T-helper 22 cell (primary cell): ENCODE measurements at regions not wholly inside any gene's neighbourhood (a gene's known extent, or its start where the extent isn't known, plus 50 kb on each side); places are given as distances from the start of the nearest gene placed in this dataset.

Experiments
- DNase-seq: peaks from one replicate; pipeline ENCODE4 v3.0.0-alpha.2; 2020; ENCODE audit warnings: low read depth

DNA sequence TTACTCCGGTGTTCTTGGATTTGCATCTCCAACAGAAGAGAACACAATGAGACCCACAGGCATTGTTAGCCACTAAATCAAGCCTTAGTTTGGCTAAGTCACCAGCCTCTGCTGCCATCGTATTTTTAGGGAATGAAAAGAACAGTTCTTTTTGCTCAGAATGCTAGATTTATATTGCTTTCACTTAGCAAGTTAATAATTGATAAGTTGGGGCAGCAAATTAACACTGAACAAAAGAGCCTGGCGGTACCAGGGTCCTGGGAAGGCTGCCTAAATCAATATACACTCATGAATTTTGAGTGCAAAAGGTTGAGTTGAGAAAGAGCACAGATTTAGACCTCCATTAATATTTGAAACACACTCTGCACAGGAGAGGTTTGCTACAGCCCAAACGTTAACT lies 767.7 kb downstream of the TYW1 start:
- no peak for DNase-seq

DNA sequence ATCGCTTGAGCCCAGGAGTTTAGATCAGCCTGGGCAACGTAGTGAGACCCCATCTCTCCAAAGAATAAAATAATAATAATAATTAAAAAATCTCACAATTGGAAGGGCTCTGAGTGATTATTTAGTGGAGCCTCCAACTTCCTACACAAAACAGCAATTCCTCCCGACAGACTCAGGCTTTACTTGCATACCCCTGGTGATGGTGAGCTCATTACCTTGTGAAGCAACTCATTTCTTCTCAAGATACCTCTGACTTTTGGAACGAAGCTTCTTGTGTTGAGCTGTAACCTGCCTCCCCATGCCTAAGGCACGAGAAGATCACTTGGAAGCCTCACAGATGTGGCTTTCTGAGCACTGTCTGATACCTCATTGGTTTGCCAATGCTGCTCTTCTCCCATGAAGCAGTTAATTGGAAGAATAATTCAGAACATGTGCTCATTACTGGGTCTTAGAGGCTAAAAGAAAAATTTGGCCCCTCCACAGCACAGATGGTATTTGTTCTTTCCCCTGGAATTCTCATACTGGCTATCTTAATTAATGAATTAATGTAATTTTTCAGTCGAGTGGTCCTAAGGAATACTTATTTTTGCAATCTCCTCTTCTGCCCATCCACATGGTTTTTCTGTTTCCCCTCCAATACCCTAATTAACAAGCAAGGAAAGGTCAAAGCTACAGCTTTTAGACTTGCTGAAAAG lies 769.0 kb downstream of the TYW1 start:
- no peak for DNase-seq

GRCh38 chr7:67766906-67767410 lies 770.3 kb downstream of the TYW1 start:
- DNase-seq, result no peak

GRCh38 chr7:67771846-67772605 lies 775.4 kb downstream of the TYW1 start:
- no peak for DNase-seq

- no peak for DNase-seq
Measured at GRCh38 chr7:67773081-67773480, 776.4 kb downstream of the TYW1 start.

DNA sequence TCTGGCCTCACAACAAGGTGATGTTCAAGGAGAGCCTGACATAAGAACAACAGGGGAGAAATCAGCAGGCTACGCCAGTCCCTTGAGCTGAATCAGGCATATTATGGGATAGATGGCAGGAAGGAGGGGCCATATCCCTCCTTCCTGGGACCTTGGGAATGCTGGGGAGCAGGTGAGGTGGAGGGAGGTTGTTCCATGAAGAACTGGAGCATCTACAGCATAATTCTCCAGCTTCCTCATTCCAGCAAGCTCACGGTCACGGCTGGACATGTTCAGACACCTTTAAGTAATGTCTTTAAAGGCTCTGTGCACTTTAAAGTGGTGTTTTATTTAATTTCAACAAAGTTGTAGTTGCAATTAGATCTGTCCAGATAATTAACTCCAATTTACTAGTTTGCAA lies 780.5 kb downstream of the TYW1 start:
- no peak for DNase-seq

GRCh38 chr7:67781841-67782240 lies 785.2 kb downstream of the TYW1 start:
- DNase-seq, result no peak

GRCh38 chr7:67786021-67786420 lies 789.4 kb downstream of the TYW1 start:
- DNase-seq, result no peak

- DNase-seq, result no peak
Measured at GRCh38 chr7:67788669-67789068, 792.0 kb downstream of the TYW1 start.

DNA sequence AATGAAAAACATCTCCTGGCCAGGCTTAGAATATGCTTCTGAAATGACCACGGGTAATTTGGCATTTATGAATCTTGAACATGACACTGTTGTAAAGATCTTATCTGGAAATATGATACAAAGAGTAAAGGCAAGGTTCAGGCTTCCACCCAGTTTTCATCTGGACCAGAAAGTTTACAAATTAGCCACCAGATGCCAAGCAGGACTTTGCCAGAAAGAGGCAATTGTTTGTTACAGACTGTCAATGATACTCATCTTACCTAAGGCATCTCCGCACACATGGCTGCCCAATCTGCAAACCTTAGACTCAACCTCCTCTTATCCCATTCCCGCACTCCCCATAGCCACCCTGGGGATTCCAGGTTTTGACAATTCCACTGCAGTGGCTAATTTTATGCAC lies 795.3 kb downstream of the TYW1 start:
- no peak for DNase-seq

DNA sequence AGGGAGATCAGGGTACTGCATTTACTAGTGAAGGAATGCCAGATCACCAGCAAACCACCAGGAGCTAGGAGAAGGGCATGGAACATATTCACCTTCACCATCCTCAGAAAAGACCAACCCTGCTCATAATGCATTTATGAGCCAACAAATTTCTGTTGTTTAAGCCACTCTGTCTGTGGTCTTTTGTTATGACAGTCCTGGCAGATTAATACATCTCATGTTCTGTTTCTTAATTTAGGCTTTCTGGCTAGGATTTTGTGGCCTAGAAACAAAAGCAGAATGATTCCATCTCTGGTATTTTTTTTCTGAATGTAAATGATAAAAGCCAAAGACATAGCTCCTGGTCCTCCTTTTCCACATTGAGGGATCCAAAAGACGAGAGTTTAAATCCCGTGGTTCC lies 797.9 kb downstream of the TYW1 start:
- no peak for DNase-seq

- DNase-seq, result no peak
Measured at GRCh38 chr7:67803789-67804188, 807.2 kb downstream of the TYW1 start.

DNA sequence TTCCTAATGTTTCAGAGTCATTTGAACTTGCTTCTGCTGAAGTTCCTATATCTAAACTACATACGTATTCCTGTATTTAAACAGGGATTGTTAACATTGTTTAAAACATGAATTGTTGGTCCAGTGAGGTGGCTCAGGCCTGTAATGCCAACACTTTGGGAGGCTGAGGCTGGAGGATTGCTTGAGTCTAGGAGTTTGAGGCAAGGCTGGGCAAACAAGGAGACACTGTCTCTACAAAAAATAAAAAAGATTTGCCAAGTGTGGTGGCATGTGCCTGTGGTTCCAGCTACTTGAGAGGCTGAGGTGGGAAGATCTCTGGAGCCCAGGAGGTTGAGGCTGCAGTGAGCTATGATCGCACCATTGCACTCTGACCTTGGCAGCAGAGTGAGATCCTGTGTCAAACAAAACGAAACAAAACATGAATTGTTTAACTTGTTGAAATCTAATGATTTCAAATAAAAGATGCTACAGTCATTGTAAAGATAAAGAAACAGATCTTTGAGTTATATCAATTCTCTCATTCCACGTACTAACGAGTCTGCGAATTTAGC lies 809.4 kb downstream of the TYW1 start:
- no peak for DNase-seq

GRCh38 chr7:67807826-67808225 lies 811.2 kb downstream of the TYW1 start:
- DNase-seq, result no peak

DNA sequence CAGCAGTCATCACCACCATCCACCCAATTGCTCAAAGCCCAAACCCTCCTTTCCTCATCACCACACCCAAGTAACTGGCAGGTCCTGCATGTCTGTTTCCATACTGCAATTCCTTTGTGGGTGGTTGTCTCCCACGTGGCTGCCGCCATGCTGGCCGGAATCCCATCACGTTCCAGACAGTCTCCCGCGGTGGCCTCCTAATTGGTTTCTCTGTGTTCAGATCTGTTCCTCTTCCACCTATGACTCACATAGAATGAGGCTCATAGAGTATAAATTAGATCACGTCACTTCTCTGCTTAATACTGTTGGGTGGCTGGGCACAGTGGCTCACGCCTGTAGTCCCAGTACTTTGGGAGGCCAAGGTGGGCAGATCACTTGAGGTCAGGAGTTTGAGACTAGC lies 813.0 kb downstream of the TYW1 start:
- no peak for DNase-seq

- no peak for DNase-seq
Measured at GRCh38 chr7:67813621-67814292, 817.1 kb downstream of the TYW1 start.

DNA sequence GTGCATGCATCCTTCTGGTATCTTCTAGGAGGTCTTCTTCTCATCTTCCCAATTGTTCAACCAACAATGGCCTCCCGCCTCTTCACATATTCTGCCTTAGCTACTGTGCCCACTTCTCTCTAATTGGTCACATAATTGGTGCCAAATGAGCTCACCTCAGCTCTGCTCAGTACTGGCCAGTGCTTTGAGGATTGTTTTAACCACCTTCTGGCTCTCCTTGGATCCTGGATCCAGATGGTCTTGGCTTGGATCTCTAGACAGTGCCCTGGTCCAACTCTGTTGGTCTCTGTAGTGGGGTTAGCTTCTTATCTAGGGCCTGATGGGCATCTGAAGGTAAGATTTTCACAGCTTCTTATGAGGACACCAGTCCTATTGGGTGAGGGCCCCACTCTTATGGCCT lies 820.8 kb downstream of the TYW1 start:
- no peak for DNase-seq

GRCh38 chr7:67821116-67821515 lies 824.5 kb downstream of the TYW1 start:
- DNase-seq, result no peak

DNA sequence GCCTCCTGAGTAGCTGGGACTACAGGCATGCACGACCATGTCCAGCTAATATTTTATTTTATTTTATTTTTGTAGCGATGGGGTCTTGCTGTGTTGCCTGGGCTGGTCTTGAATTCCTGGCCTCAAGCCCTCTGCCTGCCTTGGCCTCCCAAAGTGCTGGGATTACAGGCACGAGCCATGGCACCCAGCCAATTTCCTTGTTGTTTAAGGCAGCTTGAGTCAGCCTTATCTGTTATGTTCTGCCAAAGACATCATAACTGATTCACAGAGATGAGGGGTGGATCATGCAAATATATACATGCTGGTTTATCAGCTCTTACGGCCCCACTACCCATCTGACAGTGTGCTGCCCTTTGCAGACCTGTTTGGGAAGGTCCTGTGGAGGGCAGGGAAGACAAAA lies 826.7 kb downstream of the TYW1 start:
- DNase-seq, result no peak

- DNase-seq, result no peak
Measured at GRCh38 chr7:67825356-67825755, 828.7 kb downstream of the TYW1 start.

- no peak for DNase-seq
Measured at GRCh38 chr7:67841896-67842295, 845.3 kb downstream of the TYW1 start.

DNA sequence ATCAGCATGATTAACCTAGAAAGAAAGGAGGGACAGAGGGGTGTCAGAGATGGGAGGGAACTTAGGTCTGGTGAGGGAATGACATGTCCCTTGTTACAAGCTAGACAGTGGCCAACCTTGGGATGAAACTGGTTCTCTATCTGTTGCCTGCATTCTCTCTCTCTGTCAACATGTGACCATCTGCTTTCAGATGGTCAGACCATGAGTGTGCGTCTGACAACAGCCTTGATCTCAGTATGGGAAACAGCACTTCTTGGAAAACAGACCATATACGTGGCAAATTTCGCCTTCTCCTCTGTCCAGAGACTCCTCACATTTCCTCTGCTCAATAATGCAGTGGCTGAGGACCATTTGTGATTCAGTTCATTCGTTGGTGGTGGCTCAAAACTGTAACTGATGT lies 845.9 kb downstream of the TYW1 start:
- no peak for DNase-seq
